NOMO-1 (cell line): ENCODE measurements at regions not wholly inside any gene's neighbourhood (a gene's known extent, or its start where the extent isn't known, plus 50 kb on each side); places are given as distances from the start of the nearest gene placed in this dataset.
A peak's percentile ranks its signal among the peaks of the same experiment; 100 is the strongest.
"Not testable (repeated sequence)": the region's sequence is repeated elsewhere in the genome, so short reads cannot be mapped to it uniquely, and the experiment has no call there.

Experiments used
- DNase-seq, 2 experiments: peaks; one replicate each; lab custom pipeline; 2025; ENCODE audit not compliant: unreplicated experiment in 2 of 2; lab: John Stamatoyannopoulos, UW

DNA sequence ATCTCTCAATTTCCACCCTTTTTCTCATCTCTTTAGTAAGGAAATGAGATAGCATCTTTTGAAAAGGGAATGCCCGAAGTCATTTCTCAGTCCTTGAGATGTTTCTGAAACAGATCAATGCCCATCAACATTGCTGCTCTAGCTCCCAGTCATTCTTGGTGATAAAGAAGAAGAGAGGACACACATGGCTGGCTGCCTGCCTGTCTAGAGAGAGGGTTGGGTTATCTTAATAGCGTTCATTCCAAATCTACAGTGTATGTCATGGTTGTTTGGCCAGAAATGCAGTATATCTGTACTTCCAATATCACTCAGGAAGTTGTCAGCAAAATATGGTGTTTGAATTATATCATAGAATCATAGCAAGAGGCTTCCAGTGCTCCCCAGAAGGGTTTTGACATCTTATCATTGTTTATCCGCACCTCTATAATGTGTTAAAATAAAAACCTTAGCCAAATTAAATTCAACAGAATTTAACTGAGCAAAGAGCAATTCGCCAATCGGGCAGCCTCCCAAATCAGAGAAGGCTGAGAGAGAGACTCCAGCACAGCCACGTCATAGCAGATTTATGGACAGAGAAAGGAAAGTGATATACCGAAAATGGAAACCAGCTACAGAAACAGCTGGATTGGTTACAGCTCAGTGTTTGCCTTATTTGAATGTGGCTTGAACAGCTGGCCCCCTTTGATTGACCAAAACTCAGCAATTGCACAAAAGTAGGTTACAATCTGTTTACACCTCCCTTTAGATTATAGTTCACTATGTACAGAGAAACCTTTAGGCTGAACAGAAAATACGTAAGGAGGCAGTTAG lies 321.0 kb upstream of the FRG1 start:
- DNase-seq = not testable (repeated sequence)

DNA sequence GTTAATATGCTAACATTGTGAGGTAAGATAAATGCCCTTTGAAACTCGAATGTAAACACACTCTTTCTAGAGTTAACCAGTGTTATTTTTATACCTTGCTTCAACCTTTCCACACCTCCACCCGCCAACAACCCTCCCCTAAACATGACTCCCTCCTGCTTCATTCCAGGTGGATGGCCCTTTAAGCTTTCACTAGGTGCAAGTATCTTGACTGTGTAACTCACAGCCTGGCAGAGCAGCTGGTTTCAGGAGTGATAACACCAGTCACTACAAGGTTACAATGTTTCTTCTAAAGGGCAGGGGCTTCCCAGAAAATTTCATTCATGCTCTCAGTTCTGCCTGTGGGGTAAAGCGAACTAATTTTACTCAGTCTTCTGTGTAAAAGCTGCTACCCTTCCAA lies 318.1 kb upstream of the FRG1 start:
- not testable (repeated sequence) for DNase-seq

DNA sequence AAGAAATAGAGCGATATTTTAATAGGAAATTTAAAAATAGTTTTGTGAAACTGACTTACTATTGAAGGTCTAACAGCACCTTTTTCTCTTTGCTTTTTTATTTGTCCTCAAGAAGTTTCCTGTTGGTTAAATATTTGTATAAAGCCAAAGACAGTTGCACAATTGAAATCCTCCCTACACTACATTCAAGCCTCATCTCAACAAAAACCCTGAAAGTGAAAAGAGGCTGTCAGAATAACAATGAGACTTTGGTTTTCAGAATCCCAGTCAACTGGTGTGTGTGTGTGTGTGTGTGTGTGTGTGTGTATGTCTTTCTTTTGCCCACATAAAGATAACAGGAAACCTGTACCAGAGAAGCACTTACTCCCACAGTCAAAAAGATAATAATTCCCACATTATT lies 313.6 kb upstream of the FRG1 start:
- not testable (repeated sequence) for DNase-seq

DNA sequence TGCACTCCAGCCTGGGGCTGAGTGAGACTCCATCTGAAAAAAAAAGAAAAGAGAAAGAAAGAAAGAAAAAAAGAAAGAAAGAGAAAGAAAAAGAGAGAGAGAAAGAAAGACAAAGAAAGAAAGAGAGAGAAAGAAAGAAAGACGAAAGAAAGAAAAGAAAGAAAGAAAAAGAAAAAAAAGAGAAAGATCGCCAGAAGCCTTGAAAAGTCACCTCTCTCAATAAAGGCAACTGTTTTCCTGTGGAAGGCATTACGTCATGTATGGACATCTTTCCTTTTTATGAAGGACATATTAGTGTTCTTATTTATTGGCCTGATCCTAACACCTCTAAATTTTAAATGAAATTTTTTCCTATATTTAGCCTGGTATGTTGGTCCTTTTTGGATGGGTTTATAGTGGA lies 310.9 kb upstream of the FRG1 start:
- not testable (repeated sequence) for DNase-seq

DNA sequence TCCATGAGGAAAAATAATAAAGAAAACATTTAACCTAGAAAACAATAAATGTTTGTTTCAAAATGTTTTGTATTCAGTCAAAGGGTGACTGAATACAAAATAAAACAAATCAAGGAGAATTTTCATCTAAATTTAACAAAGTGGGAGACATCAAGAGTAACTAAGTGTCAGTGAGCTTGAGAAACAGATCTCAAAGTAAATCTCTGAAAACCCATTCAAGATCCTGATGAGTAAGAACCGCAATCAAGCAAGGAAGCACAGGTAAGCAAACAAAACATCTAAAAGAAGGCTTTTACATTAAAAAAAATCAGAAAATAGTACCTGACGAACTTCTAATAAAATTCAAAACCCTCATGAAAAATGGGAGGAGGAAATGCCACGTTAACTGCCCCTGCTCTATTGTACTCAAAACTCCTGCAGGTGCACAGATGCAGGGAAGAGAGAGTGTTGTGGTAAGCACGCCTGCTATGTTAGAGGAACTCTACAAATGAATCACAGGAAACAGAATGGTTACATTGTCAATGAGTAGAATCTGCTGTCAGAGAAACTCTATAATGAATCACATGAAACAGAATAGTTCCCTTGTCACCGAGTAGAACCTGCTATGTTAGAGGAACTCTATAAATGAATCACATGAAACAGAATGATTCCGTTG lies 309.6 kb upstream of the FRG1 start:
- peak in 1 of 2 experiments; percentile 27 for DNase-seq

DNA sequence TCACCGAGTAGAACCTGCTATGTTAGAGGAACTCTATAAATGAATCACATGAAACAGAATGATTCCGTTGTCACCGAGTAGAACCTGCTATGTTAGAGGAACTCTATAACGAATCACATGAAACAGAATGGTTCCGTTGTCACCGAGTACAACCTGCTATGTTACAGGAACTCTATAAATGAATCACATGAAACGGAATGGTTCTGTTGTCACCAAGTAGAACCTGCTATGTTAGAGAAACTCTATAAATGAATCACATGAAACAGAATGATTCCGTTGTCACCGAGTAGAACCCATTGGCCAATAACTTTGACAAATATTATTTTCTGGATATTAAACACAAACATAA lies 309.1 kb upstream of the FRG1 start:
- DNase-seq = not testable (repeated sequence)

DNA sequence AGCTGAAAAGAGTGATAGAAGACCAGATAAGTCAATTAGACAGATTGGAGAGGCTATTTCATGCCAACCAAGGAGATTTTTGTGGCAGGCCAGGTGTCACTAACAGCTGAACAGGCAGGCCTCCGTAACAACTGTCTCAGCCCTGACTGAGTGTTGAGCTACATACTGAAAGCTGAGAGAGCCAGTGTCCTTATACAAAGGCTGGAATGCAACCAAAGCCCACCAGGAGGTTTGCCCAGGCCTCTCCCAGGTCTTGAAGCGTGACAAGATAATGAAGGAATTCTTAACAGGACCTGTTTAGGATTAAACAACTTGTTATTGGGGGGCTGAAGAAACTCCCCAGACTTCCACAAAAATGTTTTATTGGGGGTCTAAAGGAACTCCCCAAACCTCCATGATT lies 290.2 kb upstream of the FRG1 start:
- not testable (repeated sequence) for DNase-seq

DNA sequence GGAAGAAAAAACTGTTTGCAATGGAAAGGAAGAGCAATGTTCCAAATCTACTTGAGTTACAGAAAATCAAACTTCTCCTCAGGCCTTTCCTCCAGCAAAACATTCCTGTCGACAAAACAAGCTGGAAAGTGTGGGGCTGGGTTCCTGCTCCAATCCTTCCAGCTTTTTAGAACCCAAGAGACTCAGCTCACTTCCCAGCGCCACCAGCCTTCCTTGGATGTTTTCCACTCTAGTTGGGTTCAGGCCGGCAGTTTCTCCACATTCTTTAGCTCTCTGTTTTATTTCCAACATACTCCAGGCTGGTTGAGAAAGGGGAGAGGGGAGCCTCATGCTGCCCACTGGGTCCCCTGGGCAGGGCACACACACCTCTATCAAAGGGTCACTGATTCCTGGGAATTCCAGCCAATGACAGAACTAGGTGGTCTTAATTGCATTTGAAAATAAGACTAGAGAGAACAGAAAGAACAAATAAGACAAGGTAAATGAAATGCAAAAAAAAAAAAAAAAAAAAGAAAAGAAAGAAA lies 287.5 kb upstream of the FRG1 start:
- not testable (repeated sequence) for DNase-seq

DNA sequence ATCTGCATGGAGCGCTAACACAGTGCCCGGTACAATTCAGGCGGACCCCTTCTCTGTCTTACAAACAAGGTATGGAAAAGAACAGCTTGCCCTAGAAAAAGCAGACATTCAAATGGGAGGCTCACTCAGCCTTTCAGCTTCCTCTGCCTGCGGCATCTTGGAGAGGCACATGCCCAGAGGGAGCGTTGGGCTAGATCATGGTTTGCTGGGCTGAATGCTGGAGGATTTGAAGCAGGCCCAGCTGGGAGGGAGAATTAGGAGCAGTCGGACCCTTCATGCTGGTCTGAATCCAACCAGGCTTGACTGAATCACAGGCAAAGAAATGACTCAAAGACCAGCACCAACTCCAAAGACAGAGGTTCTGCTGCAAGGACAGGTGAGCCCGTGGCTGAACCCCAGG lies 286.7 kb upstream of the FRG1 start:
- not testable (repeated sequence) for DNase-seq

DNA sequence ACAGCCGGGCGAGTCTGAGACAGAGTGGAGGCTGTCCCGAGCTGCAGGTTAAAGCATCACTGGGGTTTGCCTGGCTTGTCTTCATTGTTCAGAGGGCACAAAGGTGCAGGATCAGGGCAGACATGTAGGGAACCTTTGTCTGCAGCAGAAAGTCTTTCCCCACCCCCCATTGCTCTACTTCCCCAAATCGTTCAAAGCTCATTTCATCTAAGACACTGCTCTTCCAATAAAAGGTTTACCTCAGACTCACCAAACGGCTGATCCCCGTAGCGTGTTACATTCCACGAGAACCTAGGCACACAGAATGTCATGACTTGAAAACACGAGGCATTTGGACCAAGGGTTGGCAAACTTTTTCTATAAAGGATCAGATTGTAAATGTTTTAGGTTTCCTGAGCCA lies 286.3 kb upstream of the FRG1 start:
- DNase-seq = not testable (repeated sequence)

DNA sequence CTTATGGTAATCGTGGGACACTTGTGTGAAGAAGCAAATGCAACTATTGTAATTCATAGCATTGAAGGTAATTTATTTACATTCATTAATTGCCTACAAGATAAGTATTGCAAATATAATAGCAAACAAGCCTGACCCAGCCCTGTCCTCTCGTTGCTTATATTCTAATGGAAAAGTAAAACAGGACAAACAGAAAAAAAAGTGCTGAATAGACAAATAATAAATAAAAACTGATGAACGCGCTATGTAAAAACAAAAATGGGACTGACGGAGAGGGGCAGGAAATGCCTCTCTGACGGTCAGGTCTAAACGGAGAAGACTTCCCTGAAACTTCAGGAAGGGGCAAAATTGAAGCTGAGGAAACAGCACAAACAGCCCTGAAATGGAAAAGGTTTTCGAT lies 284.9 kb upstream of the FRG1 start:
- DNase-seq = not testable (repeated sequence)

DNA sequence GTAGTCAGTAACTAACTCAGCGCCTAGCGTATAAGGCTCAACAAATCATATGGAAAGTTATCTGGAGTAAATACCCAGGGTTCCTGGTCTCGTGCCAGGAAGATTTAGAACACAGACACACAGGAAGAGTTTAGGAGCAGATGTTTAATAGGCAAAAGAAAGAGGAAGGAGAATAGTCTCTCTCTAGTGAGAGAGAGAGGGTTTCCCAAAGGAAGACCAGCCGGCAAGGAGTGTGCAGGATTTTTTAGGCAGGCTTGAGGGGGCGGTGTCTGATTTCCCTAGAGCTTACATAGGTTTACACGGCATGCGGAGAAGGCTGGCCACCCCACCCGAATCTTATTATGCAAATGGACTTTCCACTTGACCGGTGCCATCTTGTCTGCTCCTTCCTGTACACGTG lies 284.0 kb upstream of the FRG1 start:
- DNase-seq = no peak

DNA sequence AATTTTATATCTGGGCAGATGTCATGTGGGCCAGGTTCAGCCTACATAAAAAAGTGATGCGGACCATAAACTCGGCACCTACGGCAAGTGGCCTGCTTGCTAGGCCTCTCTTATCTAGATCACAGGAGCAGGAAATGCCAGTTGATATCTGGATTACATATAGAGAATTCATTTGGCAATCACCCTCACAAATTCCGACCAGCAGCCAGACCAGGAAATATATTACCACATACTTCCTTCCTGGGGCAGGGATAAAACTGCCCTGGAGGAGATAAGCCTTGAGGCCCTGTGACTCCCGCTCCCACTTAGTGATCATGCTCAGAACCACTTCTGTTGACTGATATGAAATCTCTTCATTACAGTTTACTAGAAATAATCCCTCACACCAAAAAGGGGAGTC lies 282.4 kb upstream of the FRG1 start:
- not testable (repeated sequence) for DNase-seq

DNA sequence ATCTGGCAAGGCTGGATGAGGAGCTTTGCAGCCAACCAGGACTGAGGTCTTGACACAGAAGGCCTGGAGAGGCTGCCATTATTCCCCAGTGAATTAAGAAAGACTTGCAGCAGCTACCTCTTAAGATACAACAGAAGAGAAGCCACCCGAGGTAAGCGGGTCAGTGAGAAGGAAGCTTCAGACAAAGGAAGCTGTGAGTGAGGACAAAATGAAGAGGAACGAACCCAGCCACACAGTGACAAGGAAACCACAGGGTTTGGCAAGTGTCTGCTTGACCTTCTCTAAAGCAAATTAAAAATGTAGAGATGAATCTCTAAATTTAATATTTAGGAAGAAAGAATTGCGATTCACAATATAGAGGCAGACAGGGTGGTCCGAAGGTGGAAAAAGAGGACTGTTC lies 281.8 kb upstream of the FRG1 start:
- DNase-seq = not testable (repeated sequence)

DNA sequence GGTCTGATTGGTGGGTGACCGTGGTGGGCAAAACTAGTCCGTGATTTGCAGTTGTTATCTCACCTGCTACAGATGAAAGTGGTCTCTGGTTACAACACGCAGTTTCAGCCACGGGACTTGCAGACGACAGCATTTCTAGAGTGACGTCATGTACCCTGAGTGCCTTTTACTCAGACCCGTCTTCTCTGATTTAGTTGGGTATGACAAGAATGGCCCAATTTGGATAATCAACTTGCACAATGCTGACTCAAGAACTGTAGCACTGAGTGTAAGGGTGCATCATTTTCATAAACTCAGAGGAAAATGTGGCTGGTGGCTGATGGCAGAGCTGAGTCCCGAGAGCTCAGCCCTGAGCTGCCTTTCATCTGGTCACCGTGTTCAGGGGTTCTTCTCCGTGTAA lies 281.4 kb upstream of the FRG1 start:
- peak in 1 of 2 experiments; percentile 9 for DNase-seq

DNA sequence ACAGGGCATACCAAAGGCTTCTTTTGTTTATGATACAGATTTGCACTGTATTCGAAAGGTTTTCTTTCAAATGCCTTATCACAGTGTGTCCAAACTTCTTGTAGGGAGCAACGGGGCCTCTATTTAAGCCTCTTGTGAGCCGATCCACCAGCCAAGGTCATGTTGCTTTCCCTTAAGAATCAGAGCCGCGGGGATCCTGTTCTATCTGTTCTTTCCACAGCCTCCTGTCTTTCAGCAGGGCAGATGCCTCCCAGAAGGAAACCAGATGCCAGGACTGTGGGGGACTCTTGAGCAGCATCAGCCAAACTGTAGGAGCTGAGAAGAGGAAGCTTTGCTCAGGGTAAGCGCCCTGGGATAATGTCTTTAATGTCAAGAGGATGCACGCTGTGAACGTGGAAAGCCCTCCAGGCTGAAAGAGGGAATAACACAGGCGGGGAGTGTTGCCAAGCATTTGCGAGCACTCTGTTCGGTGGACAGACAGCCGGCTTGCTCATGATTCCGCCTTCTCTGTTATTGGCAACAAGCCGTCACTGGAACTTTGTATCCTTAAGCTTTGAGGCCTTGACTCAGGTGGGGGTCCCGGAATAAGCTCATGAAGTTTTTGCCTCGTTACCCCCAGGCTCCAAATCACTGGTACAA lies 279.8 kb upstream of the FRG1 start:
- DNase-seq = no peak

DNA sequence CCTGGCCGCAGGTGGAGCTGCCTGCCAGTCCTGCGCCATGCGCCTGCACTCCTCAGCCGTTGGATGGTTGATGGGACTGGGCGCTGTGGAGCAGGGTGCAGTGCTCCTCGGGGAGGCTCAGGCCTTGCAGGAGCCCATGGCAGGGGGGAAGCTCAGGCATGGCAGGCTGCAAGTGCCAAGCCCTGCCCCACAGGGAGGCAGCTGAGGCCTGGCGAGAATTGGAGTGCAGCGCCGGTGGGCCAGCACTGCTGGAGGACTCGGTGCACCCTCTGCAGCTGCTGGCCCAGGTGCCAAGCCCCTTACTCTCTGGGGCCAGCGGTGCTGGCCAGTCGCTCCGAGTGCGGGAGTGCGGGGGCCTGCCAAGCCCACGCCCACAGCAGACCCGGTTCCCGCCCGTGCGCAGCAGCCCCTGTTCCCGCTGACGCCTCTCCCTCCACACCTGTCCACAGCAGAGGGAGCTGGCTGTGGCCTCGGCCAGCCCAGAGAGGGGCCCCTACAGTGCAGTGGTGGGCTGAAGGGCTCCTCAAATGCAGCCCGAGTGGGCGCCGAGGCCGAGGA lies 275.9 kb upstream of the FRG1 start:
- DNase-seq = no peak

DNA sequence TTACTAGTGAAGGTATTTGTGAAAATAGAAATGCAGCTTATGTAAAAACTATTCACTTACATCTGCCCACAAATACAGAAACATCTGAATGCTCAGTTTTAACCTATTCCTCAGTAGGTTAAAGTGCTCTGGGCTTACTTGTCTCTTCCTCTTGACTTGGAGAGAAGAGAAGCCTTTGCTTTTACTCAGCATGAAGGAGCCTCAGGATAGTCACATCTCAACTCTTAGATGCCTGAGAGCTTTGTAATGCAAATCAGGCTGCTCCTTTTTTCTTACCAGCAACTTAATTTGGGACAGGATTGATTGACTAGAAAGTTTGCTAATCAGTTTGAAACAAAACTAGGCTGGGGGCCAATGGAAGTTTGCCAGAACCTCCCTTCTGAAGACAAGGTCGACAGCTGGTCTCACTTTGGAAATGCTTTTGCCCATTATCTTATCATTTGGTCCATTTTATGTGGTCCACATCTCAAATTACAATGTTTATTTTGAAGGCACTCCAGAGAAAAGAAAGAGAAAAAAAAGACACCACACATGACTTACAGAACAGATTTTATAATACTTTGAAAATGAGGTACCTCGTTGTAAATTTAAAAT lies 274.9 kb upstream of the FRG1 start:
- not testable (repeated sequence) for DNase-seq

DNA sequence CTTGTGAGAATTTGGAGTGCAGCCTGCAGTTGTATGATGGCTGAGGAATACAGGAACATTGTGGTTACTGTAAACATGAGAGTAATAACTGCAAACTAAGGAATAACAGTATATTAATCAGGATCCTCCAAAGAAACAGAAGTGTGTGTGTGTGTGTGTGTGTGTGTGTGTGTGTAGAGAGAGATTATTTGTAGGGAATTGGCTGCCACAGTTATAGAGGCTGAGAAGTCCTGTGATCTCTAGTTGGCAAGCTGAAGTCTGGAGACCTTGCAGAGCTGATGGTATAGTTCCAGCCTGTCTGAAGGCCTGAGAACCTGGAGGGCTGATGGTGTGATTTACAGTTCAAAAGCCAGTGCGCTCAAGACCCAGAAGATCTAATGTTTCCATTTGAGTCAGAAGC lies 273.3 kb upstream of the FRG1 start:
- not testable (repeated sequence) for DNase-seq

DNA sequence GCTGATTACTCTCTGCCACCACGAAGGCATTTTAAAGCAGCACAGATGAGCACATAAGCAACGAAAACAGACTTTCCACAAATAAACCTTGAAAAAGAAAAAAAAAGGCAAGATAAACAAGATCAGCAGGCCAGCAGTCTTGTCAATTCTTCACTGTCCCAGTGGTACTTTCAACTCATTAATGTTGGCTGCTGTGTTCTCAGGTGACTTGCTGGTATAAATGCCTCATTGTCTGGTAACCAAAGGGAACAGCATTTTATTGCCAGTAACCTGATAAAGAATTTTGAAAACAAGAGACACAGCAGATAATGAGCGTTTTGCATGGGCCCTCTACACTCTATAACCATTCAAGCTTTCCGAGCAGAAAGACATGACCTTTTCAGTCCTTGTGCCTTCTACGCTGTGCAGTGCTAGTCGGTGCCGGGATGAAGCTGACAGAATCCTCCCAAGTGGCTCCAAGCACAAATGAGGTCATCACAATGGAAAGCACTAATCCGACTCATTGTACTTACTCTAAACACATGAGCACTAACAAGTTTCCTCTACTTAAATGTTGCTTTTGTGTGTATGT lies 242.9 kb upstream of the FRG1 start:
- DNase-seq = not testable (repeated sequence)

DNA sequence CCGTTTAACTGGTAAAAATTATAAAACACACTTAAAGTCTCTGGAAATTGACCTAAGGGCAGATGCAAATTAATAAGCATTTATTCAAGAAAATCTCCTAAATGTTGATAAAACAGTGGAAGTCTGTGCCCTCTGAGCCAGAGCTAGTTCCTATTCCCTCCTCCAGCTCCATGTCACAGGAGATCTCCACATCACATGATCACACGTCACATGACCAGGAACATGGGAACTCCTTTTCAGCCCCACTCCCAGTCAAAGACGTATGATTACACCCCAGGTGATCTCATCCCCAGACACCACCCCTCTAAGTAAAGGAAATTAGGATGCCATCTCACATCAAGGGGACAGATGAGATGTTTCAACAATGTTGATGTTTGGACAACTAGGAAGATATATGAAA lies 237.7 kb upstream of the FRG1 start:
- DNase-seq = not testable (repeated sequence)
